T-helper 17 cell (primary cell): ENCODE measurements at regions not wholly inside any gene's neighbourhood (a gene's known extent, or its start where the extent isn't known, plus 50 kb on each side); places are given as distances from the start of the nearest gene placed in this dataset.
"Not testable (repeated sequence)": the region's sequence is repeated elsewhere in the genome, so short reads cannot be mapped to it uniquely, and the experiment has no call there.

Experiments used
- ATAC-seq: fragments of 150-1000 bp; cut with Tn5 transposase; 2 replicates; pipeline ENCODE4 v1.10.0; 2021; ENCODE audit warnings: mild to moderate bottlenecking, moderate library complexity
- DNase-seq, 3 donors: peaks; one replicate each; pipeline versions ENCODE4 v3.0.0 to v3.0.0-alpha.2; 2020 to 2021
- H3K9me3 ChIP-seq: one replicate; pipeline ENCODE4 v1.7.0; 2013; ENCODE audit warnings: low read length, mild to moderate bottlenecking; ENCODE audit not compliant: control insufficient read depth, poor library complexity, severe bottlenecking
- H3K27ac Mint-ChIP-seq: one replicate; pipeline ENCODE4 v1.8.0; 2022; ENCODE audit warnings: mild to moderate bottlenecking, moderate library complexity, mixed read lengths
- H3K27me3 Mint-ChIP-seq: one replicate; pipeline ENCODE4 v1.8.0; 2022; ENCODE audit warnings: mixed read lengths
- H3K36me3 Mint-ChIP-seq: one replicate; pipeline ENCODE4 v1.8.0; 2022; ENCODE audit warnings: low read depth, mixed read lengths
- H3K4me1 Mint-ChIP-seq: one replicate; pipeline ENCODE4 v1.8.0; 2022; ENCODE audit warnings: mild to moderate bottlenecking, mixed read lengths
- H3K4me3 Mint-ChIP-seq: one replicate; pipeline ENCODE4 v1.8.0; 2022; ENCODE audit warnings: mild to moderate bottlenecking, moderate library complexity, mixed read lengths

GRCh38 chr22:44638971-44639760, 62.8 kb upstream of the PRR5 start:
- DNase-seq: no peak
- Mint-ChIP-seq H3K4me3 (no peak overlapping the region), H3K4me1 (no peaks in the 10 kb centered on the region), H3K36me3 (no peaks in the 10 kb centered on the region), H3K27me3 (no peaks in the 10 kb centered on the region), H3K27ac (no peak overlapping the region)
- no peak for ATAC-seq
- H3K9me3 ChIP-seq: no peaks in the 10 kb centered on the region

DNA sequence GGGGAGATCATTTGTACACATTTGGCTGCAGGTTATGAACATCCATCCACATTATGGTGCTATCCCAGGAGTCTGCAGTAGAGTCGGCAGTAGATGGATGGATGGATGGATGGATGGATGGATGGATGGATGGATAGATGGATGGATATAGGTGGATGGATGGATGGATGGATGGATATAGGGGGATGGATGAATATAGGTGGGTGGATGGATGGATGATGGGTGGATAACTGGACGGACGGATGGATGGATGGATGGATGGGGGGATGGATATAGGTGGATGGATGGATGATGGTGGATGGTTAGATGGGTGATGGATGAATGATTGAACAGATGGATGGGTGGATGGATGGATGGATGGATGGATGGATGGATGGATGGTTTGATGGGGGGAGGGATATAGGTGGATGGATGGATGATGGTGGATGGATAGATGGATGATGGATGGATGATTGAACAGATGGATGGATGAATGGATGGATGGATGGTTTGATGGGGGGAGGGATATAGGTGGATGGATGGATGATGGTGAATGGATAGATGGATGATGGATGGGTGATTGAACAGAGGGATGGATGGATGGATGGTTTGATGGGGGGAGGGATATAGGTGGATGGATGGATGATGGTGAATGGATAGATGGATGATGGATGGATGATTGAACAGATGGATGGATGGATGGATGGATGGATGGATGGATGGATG, 65.3 kb upstream of the PRR5 start:
- not testable (repeated sequence) for H3K4me3 Mint-ChIP-seq, H3K27ac Mint-ChIP-seq, H3K9me3 ChIP-seq, H3K27me3 Mint-ChIP-seq, H3K4me1 Mint-ChIP-seq, ATAC-seq, H3K36me3 Mint-ChIP-seq, DNase-seq

DNA sequence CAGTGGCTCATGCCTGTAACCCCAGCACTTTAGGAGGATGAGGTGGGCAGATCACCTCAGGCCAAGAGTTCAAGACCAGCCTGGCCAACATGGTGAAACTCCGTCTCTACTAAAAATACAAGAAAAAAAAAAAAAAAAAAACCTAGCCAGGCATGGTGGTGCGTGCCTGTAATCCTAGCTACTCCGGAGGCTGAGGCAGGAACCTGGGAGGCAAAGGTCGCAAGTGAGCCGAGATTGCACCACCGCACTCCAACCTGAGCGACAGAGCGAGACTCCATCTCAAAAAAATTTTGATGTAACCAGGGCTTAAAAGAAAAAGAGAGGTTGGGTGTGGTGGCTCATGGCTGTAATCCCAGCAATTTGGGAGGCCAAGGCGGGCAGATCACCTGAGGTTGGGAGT, 66.4 kb upstream of the PRR5 start:
- ATAC-seq, H3K27me3 Mint-ChIP-seq, H3K4me1 Mint-ChIP-seq, DNase-seq, H3K27ac Mint-ChIP-seq, H3K4me3 Mint-ChIP-seq, H3K9me3 ChIP-seq, H3K36me3 Mint-ChIP-seq: not testable (repeated sequence)

- no peak for ATAC-seq
- Mint-ChIP-seq H3K36me3 (no peaks in the 10 kb centered on the region), H3K4me1 (no peaks in the 10 kb centered on the region), H3K27me3 (no peaks in the 10 kb centered on the region), H3K4me3 (no peak overlapping the region), H3K27ac (no peak overlapping the region)
- no peak for DNase-seq
- H3K9me3 ChIP-seq: no peaks in the 10 kb centered on the region
These were observed 67.3 kb upstream of the PRR5 start for GRCh38 chr22:44634426-44635321.

DNA sequence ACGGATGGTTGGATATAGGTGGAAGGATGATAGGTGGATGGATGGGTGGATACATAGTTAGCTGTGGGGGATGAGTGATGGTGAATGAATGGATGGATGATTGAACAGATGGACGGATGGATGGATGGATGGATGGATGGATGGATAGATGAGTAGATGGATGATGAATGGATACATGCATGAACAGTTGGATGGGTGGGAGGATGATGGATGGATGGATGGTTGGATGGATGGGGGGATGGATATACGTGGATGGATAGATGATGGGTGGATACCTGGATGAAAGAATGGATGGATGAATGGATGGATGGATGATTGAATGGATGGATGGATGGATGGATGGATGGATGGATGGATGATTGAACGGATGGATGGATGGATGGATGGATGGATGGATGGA, 68.4 kb upstream of the PRR5 start:
- Mint-ChIP-seq H3K27me3 (no peaks in the 10 kb centered on the region), H3K4me3 (no peak overlapping the region), H3K36me3 (no peaks in the 10 kb centered on the region), H3K27ac (no peak overlapping the region), H3K4me1 (no peaks in the 10 kb centered on the region)
- H3K9me3 ChIP-seq: no peaks in the 10 kb centered on the region
- DNase-seq (no peak), ATAC-seq (no peak)

DNA sequence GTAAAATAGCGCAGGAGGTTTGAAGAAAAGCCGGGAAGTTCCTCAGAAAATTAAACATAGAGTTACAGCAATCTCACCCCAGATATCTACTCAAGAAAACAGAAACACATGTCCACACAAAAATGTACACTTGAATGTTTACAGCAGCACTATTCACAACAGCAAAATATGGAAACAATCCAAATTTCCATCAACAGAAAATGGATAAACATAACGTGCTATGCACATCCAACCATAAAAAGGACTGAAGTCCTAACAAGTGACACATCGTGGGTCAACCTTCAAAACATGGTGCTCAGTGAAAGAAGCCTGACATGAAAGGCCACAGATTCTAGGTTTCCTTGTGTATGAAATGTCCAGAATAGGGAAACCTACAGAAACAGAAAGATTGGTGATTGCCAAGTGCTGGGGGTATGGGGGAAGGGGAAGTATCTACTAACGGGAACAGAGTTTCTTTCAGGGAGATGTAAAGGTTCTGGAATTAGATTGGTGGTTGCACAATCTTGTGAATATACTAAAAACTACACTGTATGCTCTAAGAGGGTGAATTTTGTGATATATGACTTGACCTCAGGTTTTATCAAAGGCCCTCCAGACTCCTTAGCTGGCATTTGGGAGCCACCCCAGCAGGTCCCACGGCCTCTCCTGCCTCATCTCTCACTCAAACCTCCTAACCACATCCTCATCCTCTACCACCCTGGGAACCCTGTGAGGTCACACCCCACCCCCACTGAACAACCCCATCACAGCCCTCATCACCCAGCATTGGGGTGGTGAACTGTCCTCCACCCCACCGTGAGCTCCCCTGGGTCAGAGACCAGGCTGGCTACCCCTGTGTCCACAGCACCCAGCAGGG, 69.2 kb upstream of the PRR5 start:
- no peak overlapping the region for H3K4me3 Mint-ChIP-seq
- no peaks in the 10 kb centered on the region for H3K4me1 Mint-ChIP-seq
- H3K9me3 ChIP-seq: no peaks in the 10 kb centered on the region
- no peak overlapping the region for H3K27ac Mint-ChIP-seq
- no peaks in the 10 kb centered on the region for H3K36me3 Mint-ChIP-seq
- ATAC-seq (peak; percentile 45), DNase-seq (no peak)
- H3K27me3 Mint-ChIP-seq: no peaks in the 10 kb centered on the region

- H3K9me3 ChIP-seq: no peaks in the 10 kb centered on the region
- Mint-ChIP-seq H3K4me1 (peaks cover 6% of the 10 kb centered on the region), H3K27ac (no peak overlapping the region), H3K27me3 (no peaks in the 10 kb centered on the region), H3K4me3 (no peak overlapping the region), H3K36me3 (peaks cover 2% of the 10 kb centered on the region)
- no peak for ATAC-seq
- DNase-seq: no peak
These were observed 71.2 kb upstream of the PRR5 start for GRCh38 chr22:44630826-44631225.

DNA sequence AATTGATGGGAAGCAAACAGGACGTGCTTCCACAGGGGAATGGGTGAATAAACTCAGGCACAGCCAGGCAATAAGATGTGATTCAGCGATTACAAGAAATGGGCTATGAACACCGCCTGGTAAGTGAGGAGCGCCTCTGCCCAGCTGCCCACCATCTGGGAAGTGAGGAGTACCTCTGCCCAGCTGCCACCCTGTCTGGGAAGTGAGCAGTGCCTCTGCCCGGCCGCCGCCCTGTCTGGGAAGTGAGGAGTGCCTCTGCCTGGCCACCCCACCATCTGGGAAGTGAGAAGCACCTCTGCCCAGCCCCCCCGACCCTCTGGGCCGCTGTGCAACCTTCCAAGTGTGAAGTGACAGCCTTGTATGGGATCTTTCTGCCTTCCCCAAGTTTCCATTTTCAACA, 73.2 kb upstream of the PRR5 start:
- ATAC-seq (no peak), DNase-seq (no peak)
- Mint-ChIP-seq H3K27me3 (no peaks in the 10 kb centered on the region), H3K4me1 (peaks cover 6% of the 10 kb centered on the region), H3K4me3 (no peak overlapping the region), H3K36me3 (peaks cover 2% of the 10 kb centered on the region), H3K27ac (no peak overlapping the region)
- H3K9me3 ChIP-seq: no peaks in the 10 kb centered on the region

DNA sequence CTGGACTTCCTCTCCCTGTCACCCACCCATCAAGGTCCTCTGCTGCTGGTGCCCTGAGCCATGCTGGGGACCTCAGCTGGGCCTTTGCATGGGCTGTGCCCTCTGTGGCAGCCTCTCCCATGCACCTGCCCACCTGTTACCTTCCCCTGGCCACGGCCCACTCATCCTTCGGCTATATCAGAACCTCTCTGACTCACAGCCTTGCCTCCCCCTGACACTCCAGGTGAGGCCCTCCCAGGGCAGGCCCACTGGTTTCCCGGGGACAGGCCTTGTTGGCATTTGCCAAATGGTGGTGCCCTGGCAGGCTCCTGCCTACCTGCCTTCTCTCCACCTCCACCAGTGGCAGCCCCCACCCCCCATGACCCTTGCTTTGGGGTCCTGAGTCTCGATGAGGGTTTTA, 73.7 kb upstream of the PRR5 start:
- no peak overlapping the region for H3K27ac Mint-ChIP-seq
- no peaks in the 10 kb centered on the region for H3K27me3 Mint-ChIP-seq
- H3K9me3 ChIP-seq: no peaks in the 10 kb centered on the region
- peaks cover 6% of the 10 kb centered on the region for H3K4me1 Mint-ChIP-seq
- no peak for DNase-seq
- H3K36me3 Mint-ChIP-seq: peaks cover 2% of the 10 kb centered on the region
- H3K4me3 Mint-ChIP-seq: no peak overlapping the region
- no peak for ATAC-seq

DNA sequence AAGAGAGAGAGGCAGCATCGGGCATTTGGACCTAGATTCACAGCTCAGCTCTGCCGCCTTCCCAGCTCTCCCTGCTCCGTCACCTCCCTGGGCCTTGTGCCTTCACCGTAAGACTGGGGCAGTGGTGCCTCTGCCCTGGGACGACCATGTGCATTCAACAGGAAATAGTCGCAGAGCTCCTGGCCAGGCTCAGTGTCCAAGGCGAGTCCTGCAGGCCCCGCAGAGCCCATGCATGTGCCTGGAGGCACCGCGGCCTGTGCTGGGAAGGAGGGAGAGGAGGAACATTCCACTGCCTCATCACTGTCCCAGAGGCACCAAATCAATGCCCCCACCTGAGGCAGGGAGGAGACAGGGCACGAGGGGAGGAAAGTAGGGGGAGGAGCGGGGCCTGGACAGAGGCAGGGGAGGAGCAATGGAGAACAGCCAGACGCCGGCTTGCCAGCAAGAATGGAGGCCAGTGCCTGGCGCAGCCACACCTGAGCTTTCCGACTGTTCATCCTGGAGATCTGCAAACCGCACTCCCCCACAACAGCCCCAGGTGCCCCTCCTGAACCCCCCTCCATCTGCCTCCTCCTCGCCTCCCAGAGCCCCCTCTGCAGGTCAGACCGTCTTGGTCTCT, 74.4 kb upstream of the PRR5 start:
- H3K27me3 Mint-ChIP-seq: no peaks in the 10 kb centered on the region
- DNase-seq (no peak), ATAC-seq (no peak)
- no peak overlapping the region for H3K4me3 Mint-ChIP-seq
- no peaks in the 10 kb centered on the region for H3K9me3 ChIP-seq
- peaks cover 2% of the 10 kb centered on the region for H3K36me3 Mint-ChIP-seq
- peaks cover 6% of the 10 kb centered on the region for H3K4me1 Mint-ChIP-seq
- H3K27ac Mint-ChIP-seq: no peak overlapping the region

- H3K9me3 ChIP-seq: no peaks in the 10 kb centered on the region
- Mint-ChIP-seq H3K4me3 (no peak overlapping the region), H3K27me3 (no peaks in the 10 kb centered on the region), H3K36me3 (peaks cover 2% of the 10 kb centered on the region), H3K4me1 (peaks cover 6% of the 10 kb centered on the region), H3K27ac (peak overlapping the region; percentile 75)
- peak; percentile 82 for ATAC-seq
- DNase-seq: peak; percentile 58 to 78 (median 65)
These were observed 75.9 kb upstream of the PRR5 start for GRCh38 chr22:44625981-44626687.

GRCh38 chr22:44625421-44625760, 76.6 kb upstream of the PRR5 start:
- Mint-ChIP-seq H3K27me3 (peaks cover 3% of the 10 kb centered on the region), H3K4me1 (peaks cover 8% of the 10 kb centered on the region), H3K27ac (no peak overlapping the region), H3K36me3 (peaks cover 2% of the 10 kb centered on the region), H3K4me3 (no peak overlapping the region)
- H3K9me3 ChIP-seq: no peaks in the 10 kb centered on the region
- no peak for ATAC-seq
- DNase-seq: no peak
